MM.1S (cell line): ENCODE measurements at regions not wholly inside any gene's neighbourhood (a gene's known extent, or its start where the extent isn't known, plus 50 kb on each side); places are given as distances from the start of the nearest gene placed in this dataset.

ENCODE experiments used
- DNase-seq: peaks from one replicate; pipeline ENCODE4 v3.0.0-alpha.2; 2015
- H2AFZ ChIP-seq: fragments of 300-600 bp; sonication (generic); 2 replicates; pipeline ENCODE4 v1.6.0; 2016; ENCODE audit warnings: antibody characterized with exemption, low read length
- H3F3A ChIP-seq: fragments of 300-600 bp; sonication (generic); 2 replicates; pipeline ENCODE4 v1.6.1; 2016; ENCODE audit warnings: mild to moderate bottlenecking, antibody characterized with exemption, low read length, moderate library complexity, mixed read lengths; ENCODE audit not compliant: insufficient read depth
- H3K27ac ChIP-seq: fragments of 300-600 bp; sonication (generic); 2 replicates; pipeline ENCODE4 v1.5.1; 2016; ENCODE audit warnings: mild to moderate bottlenecking, low read length
- H3K27me3 ChIP-seq: fragments of 300-600 bp; sonication (generic); replicated peaks from 2 replicates; pipeline ENCODE4 v1.6.0; 2016; ENCODE audit warnings: low read length; ENCODE audit not compliant: insufficient read depth
- H3K36me3 ChIP-seq: fragments of 300-600 bp; sonication (generic); replicated peaks from 2 replicates; pipeline ENCODE4 v1.6.1; 2016; ENCODE audit warnings: mild to moderate bottlenecking, low read length, mixed read lengths; ENCODE audit not compliant: insufficient read depth
- H3K4me1 ChIP-seq: fragments of 300-600 bp; sonication (generic); 2 replicates; pipeline ENCODE4 v1.6.1; 2016; ENCODE audit warnings: low read length, mixed read lengths
- H3K4me2 ChIP-seq: fragments of 300-600 bp; sonication (generic); 2 replicates; pipeline ENCODE4 v1.6.0; 2016; ENCODE audit warnings: low read depth, low read length
- H3K4me3 ChIP-seq: fragments of 300-600 bp; sonication (generic); 2 replicates; pipeline ENCODE4 v1.5.1; 2016; ENCODE audit warnings: low read length, mixed read lengths
- H3K79me2 ChIP-seq: fragments of 300-600 bp; sonication (generic); 2 replicates; pipeline ENCODE4 v1.6.1; 2016; ENCODE audit warnings: mixed run types, low read length, mixed read lengths
- H3K9ac ChIP-seq: fragments of 300-600 bp; sonication (generic); 2 replicates; pipeline ENCODE4 v1.6.1; 2016; ENCODE audit warnings: low read length, mixed read lengths
- H3K9me2 ChIP-seq: fragments of 300-600 bp; sonication (generic); replicated peaks from 2 replicates; pipeline ENCODE4 v1.6.1; 2016; ENCODE audit warnings: mild to moderate bottlenecking, low read length, mixed read lengths; ENCODE audit not compliant: insufficient read depth
- H3K9me3 ChIP-seq: fragments of 300-600 bp; sonication (generic); replicated peaks from 2 replicates; pipeline ENCODE4 v1.6.1; 2016; ENCODE audit warnings: mild to moderate bottlenecking, low read length, mixed read lengths; ENCODE audit not compliant: insufficient read depth
- H4K20me1 ChIP-seq: fragments of 300-600 bp; sonication (generic); 2 replicates; pipeline ENCODE4 v1.6.1; 2016; ENCODE audit warnings: mild to moderate bottlenecking, low read length, moderate library complexity, mixed read lengths; ENCODE audit not compliant: insufficient read depth
- CTCF ChIP-seq: fragments of 300-600 bp; sonication (generic); IDR thresholded peaks from 2 replicates; pipeline ENCODE4 v1.5.1; 2016; ENCODE audit warnings: antibody characterized with exemption, low read length, mixed read lengths
- EZH2 ChIP-seq: fragments of 300-600 bp; sonication (generic); optimal IDR thresholded peaks from 2 replicates; pipeline ENCODE3; 2017; ENCODE audit warnings: low read depth, mild to moderate bottlenecking, antibody characterized with exemption, low read length, mixed read lengths
- EZH2phosphoT487 ChIP-seq: fragments of 300-600 bp; sonication (generic); IDR thresholded peaks from 2 replicates; pipeline ENCODE4 v1.6.1; 2018; ENCODE audit warnings: antibody characterized with exemption, low read length

GRCh38 chr2:10498525-10499274, 50.6 kb upstream of the ODC1 start:
- H3F3A ChIP-seq, result no peaks in the 10 kb centered on the region
- H3K9me3 ChIP-seq, result no peaks in the 10 kb centered on the region
- no peak overlapping the region for H3K4me3 ChIP-seq
- no peak overlapping the region for H3K27ac ChIP-seq
- peaks cover 11% of the 10 kb centered on the region for H3K27me3 ChIP-seq
- H3K36me3 ChIP-seq, result no peaks in the 10 kb centered on the region
- H3K4me2 ChIP-seq, result no peak overlapping the region
- TF ChIP-seq EZH2 (no peak), EZH2phosphoT487 (no peak), CTCF (no peak)
- no peak overlapping the region for H3K9ac ChIP-seq
- H2AFZ ChIP-seq, result no peak overlapping the region
- peaks cover 5% of the 10 kb centered on the region; the same call in 1 of the 2 replicates for H3K4me1 ChIP-seq
- no peaks in the 10 kb centered on the region for H3K9me2 ChIP-seq
- no peaks in the 10 kb centered on the region for H4K20me1 ChIP-seq
- no peak for DNase-seq
- no peaks in the 10 kb centered on the region for H3K79me2 ChIP-seq
